NCI-H187 (cell line): ENCODE measurements at regions not wholly inside any gene's neighbourhood (a gene's known extent, or its start where the extent isn't known, plus 50 kb on each side); places are given as distances from the start of the nearest gene placed in this dataset.

Source experiments
- DNase-seq, 2 experiments: peaks; one replicate each; lab custom pipeline; 2025; lab: John Stamatoyannopoulos, UW

- no peak for DNase-seq
Measured at GRCh38 chr10:59595593-59595992, 114.1 kb downstream of the SLC16A9 start.

- no peak for DNase-seq
Measured at GRCh38 chr10:59593768-59594167, 115.9 kb downstream of the SLC16A9 start.

- no peak for DNase-seq
Measured at GRCh38 chr10:59589796-59590195, 119.9 kb downstream of the SLC16A9 start.

DNA sequence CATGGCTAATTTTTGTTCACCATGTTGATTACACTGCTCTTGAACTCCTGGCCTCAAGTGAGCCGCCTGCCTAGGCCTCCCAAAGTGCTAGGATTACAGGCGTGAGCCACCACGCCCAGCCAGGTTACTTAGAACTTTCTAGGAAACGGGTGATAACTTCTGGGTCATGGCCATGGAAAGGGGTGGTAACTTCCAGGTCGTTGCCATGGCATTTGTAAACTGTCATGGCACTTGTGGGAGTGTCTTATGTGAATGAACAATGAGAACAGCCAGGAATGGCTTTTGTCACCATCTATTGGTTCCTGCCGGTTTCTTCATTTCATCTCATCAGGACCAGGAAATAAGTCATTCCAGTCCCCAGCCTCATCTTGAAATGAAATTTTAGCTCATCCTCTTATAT lies 120.9 kb downstream of the SLC16A9 start:
- no peak for DNase-seq

DNA sequence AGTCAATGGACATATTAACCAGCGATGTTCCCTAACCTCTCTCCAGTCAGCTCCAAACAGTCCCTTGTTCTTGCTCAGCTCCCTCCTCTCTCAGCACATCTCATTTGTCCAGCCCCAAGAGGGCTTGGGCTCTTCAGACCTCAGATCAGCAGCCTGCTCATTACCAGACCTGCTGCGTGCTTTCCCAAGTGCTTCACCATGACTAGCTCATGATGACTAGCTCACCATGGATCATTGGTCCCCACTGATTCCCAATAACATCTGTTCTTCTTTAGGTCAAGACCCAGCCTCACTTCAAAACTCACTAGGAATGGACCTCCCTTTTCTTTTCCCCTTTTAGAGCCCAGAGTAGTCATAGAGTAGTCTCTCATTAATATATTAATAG lies 121.9 kb downstream of the SLC16A9 start:
- no peak for DNase-seq

- no peak for DNase-seq
Measured at GRCh38 chr10:59587083-59587755, 122.4 kb downstream of the SLC16A9 start.

DNA sequence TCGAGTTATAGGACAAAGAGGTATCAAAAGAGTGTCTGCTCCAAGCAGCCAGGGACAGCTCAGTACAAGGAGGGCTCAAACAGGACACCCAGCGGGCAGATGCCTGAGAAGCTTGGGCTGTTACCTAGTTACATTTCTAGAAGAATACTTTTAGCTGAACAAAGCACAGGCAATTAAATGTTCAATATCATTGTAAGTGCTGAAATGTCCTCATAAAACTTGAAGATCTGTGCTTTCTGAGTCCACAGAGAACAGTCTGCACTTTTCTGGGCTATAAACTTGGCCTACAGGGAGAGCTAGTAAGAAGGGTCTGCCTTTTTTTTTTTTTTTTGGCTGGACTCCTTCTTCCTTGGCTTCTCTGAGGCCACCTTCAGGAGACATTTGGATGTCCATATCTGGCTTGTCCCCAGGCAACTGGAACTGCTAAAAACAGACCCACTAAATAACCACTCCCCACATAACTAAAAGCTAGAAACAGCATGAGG lies 123.2 kb downstream of the SLC16A9 start:
- no peak for DNase-seq

- no peak for DNase-seq
Measured at GRCh38 chr10:59585046-59585700, 124.5 kb downstream of the SLC16A9 start.

DNA sequence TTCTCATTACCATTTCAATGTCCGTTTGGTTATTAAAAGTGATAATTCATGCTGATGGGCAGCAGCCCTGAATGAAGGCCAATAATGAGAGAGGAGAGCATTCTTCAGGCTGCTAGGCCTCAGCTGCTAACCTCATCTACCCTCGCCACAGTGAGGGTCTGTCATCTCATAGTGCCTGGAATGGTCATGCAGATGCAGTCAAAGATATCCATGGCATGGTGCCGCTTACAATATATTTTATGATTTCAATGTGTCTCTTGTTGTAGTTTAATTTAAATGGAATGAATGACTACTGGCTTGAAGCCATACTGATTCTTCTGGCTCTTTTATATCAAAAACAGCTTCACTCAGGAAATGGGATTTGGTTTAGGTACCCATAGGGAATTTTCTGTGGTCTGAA lies 126.9 kb downstream of the SLC16A9 start:
- no peak for DNase-seq

DNA sequence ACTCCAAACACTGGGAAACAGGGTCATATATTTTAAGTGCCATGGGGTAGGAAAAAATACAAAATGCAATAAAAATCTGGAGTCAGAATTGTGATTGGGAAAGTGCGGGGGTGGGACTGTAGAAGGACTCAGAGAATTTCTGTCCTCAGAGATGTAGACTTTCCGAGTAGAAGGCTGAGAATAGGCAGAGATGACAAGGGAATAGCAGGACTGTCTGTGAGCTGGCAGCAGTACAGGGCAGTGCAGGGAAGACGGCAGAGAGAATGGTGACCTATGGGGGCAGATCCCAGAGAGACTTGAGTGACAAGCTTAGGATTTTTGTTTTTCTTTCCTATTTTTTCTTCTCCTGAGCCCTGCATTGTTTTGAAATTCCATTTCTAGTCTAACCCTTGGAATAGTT lies 127.6 kb downstream of the SLC16A9 start:
- DNase-seq, result no peak

- no peak for DNase-seq
Measured at GRCh38 chr10:59580026-59580863, 129.4 kb downstream of the SLC16A9 start.

DNA sequence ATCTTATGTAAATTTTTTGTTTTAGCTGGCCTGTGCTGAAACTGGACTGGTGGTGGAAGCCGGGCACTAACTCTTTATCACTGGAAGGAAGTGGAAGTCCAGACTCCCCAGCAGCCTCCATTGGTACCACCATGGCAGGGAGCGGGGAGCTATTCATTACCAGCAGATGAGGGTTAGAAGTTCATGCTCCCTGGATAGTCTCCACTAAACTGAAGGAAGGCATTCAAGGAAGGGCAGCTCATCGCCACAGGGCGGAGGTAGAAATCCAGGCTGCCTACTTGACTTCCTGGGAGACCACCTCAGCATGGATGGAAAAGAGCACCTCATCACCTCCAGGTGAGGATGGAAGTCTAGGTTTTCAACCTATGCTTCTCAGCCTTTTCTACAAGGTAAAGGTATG lies 130.9 kb downstream of the SLC16A9 start:
- DNase-seq, result no peak

DNA sequence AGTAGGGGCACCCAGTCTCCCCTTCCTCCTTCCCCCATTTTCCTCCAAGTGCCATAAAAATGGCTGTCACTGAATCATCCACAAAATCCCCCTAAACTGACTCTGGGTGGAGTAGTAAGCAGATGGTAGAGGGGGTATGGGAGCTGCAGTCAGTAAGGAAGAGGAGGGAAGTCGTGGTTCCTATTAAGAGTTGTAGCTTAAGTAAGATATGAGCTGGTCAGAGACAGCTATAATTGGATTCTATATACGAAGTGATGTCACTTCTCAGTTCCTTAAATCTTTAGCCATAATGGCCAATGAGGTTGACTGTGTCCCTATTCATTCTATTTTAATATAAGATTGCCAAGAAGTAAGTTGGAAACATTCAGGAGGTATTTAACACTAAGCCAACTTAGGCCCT lies 131.7 kb downstream of the SLC16A9 start:
- no peak for DNase-seq

- DNase-seq, result no peak
Measured at GRCh38 chr10:59575269-59575668, 134.4 kb downstream of the SLC16A9 start.

DNA sequence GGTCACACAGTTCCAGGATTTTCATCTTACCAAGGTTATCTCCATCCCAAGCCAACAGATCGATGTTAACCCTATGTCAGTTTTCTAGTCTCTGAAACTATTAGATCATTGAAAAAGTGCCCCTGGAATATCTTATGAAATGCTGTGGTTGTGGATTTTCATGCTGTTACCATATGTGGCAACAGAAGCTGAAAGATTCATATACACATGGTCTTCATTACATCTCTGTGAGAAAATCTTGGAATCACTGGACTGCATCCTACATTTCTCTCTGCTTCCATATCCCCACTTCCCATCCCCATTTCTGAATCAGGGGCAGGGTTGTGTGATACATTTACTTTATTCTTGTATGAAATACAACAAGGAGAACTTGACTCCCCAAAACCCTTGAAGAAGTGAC lies 146.1 kb downstream of the SLC16A9 start:
- DNase-seq, result no peak

GRCh38 chr10:59562126-59562525 lies 147.5 kb downstream of the SLC16A9 start:
- DNase-seq, result no peak

GRCh38 chr10:59561477-59562121 lies 148.1 kb downstream of the SLC16A9 start:
- DNase-seq, result no peak

- no peak for DNase-seq
Measured at GRCh38 chr10:59560990-59561389, 148.7 kb downstream of the SLC16A9 start.

- DNase-seq, result no peak
Measured at GRCh38 chr10:59560161-59560560, 149.5 kb downstream of the SLC16A9 start.

DNA sequence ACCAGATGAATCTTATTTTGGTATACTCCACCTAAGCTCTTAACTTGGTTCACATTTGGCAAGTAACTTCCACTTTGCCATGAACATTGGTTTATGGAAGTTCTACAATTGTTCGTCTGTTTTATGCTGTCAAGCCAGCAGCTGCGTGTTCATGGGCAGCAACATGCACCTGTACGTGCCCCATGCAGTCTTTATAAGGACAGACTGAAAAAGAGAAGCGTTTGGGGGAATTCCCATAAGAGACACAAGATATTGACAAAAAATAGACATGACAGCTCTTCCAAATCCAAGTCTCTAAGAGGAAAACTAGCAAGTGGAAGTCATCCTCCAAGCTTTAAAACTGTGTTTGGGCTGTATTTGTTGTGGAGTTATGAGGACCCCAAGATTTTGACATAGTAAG lies 151.6 kb downstream of the SLC16A9 start:
- no peak for DNase-seq

DNA sequence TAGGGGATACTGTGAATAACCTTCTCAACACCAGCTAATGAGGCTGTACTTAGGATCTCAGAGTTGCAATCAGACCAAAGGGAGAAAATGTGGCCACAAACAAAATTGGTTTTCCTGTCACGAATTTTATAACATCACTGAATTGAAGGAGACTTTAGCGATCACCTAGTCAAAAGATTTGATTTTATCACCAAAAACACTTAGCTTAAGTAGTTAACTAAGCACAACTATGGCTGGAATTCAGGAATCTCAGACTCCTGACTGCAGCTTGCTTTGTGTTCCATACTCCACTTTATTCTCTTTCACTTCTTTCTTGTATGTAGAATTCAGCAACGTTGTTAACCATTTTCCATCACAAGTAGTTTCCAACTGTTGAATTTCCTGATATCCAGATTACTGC lies 152.0 kb downstream of the SLC16A9 start:
- no peak for DNase-seq

DNA sequence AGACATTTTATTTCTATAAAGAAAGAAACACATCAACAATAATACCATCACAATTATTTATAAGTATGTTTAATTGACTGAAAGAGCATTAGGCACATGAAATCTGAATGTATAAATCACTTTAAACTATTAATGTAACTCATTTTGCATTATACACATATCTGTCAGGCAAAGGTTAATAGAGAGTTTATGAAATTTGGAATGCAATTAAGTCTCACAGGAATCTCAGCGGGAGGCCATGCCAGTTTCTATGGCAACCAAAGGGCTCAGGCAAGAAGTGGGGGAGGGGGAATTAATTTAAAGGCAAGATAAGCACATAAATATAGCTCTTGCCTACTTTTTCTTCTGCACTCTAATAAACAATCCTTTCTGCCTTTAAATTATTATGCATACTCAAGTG lies 152.6 kb downstream of the SLC16A9 start:
- no peak for DNase-seq
